ENCODE measurements at regions not wholly inside any gene's neighbourhood (a gene's known extent, or its start where the extent isn't known, plus 50 kb on each side); places are given as distances from the start of the nearest gene placed in this dataset.

DNA sequence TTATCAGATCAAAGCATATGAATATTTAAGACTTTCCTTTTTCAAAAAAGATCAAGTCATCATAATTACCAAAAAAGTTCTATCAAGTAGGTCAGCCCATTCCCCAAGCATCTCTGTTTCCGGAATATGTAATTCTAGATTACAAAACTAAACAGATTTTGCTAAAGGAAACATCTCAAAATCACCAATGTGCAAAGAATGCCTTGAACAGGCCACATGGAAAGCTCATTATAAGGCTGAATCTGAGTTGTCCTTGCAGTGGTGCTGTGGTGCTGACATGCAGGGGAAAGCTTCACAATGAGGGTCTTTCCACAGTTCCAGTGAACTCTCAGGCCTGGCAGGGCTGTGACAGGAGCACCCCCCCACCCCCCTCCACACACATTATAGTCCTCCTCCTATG lies 240.9 kb downstream of the OMA1 start:
- H3K27ac ChIP-seq (ENCODE audit: low read length), result no peak overlapping the region
- ChIA-PET POLR2A (ENCODE audit: unreplicated experiment) (no interaction called here), CTCF (no interaction called here)
- no peaks in the 10 kb centered on the region for H3K9me2 ChIP-seq (replicated peaks; ENCODE audit: low read length)
- no peak overlapping the region for H3K9ac ChIP-seq (ENCODE audit: low read length)
- H2AFZ ChIP-seq (ENCODE audit: low read length), result no peak overlapping the region
- H3K27me3 ChIP-seq (ENCODE audit: low read length), result no peaks in the 10 kb centered on the region
- no peaks in the 10 kb centered on the region for H3F3A ChIP-seq (ENCODE audit: low read length, unreplicated experiment)
- no TSS peak for BruUV-seq (replicated peaks)
- H3K4me1 ChIP-seq (ENCODE audit: insufficient read depth, low read length), result no peaks in the 10 kb centered on the region
- no peaks in the 10 kb centered on the region for H3K36me3 ChIP-seq (ENCODE audit: low read depth, low read length)
- no peak for DNase-seq
- H3K4me3 ChIP-seq (ENCODE audit: low read length), result no peak overlapping the region
- no peaks in the 10 kb centered on the region for H3K79me2 ChIP-seq (ENCODE audit: low read length)
- intact Hi-C loops (cut with micrococcal nuclease), result no loop called here
- TF ChIP-seq EZH2phosphoT487 (IDR thresholded peaks at IDR 0.05; ENCODE audit: borderline replicate concordance, low read length) (no peak), EZH2 (IDR thresholded peaks at IDR 0.05; ENCODE audit: low read length, unreplicated experiment) (no peak)
- TF ChIP-seq, protein P1, sequence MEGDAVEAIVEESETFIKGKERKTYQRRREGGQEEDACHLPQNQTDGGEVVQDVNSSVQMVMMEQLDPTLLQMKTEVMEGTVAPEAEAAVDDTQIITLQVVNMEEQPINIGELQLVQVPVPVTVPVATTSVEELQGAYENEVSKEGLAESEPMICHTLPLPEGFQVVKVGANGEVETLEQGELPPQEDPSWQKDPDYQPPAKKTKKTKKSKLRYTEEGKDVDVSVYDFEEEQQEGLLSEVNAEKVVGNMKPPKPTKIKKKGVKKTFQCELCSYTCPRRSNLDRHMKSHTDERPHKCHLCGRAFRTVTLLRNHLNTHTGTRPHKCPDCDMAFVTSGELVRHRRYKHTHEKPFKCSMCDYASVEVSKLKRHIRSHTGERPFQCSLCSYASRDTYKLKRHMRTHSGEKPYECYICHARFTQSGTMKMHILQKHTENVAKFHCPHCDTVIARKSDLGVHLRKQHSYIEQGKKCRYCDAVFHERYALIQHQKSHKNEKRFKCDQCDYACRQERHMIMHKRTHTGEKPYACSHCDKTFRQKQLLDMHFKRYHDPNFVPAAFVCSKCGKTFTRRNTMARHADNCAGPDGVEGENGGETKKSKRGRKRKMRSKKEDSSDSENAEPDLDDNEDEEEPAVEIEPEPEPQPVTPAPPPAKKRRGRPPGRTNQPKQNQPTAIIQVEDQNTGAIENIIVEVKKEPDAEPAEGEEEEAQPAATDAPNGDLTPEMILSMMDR (conservative IDR thresholded peaks at IDR 0.05; ENCODE audit: low read depth, low read length), result no peak
- H3K4me2 ChIP-seq (ENCODE audit: low read length), result no peak overlapping the region
- no peaks in the 10 kb centered on the region for H4K20me1 ChIP-seq (ENCODE audit: low read length)
- H3K9me3 ChIP-seq (ENCODE audit: low read length), result no peaks in the 10 kb centered on the region
- no peak for ATAC-seq

- no TSS peak for BruUV-seq (replicated peaks)
- intact Hi-C loops (cut with micrococcal nuclease), result no loop called here
- Histone ChIP-seq H3K4me1 (ENCODE audit: insufficient read depth, low read length) (no peaks in the 10 kb centered on the region), H3K4me2 (ENCODE audit: low read length) (no peak overlapping the region), H3K36me3 (ENCODE audit: low read depth, low read length) (no peaks in the 10 kb centered on the region), H3K27ac (ENCODE audit: low read length) (no peak overlapping the region), H2AFZ (ENCODE audit: low read length) (no peak overlapping the region), H3K9ac (ENCODE audit: low read length) (no peak overlapping the region), H3K27me3 (ENCODE audit: low read length) (no peaks in the 10 kb centered on the region), H3K79me2 (ENCODE audit: low read length) (no peaks in the 10 kb centered on the region), H3F3A (ENCODE audit: low read length, unreplicated experiment) (no peaks in the 10 kb centered on the region), H4K20me1 (ENCODE audit: low read length) (no peaks in the 10 kb centered on the region), H3K4me3 (ENCODE audit: low read length) (no peak overlapping the region), H3K9me2 (replicated peaks; ENCODE audit: low read length) (no peaks in the 10 kb centered on the region), H3K9me3 (ENCODE audit: low read length) (no peaks in the 10 kb centered on the region)
- no peak for ATAC-seq
- ChIA-PET CTCF (no interaction called here), POLR2A (ENCODE audit: unreplicated experiment) (no interaction called here)
- TF ChIP-seq, protein P1 (conservative IDR thresholded peaks at IDR 0.05; ENCODE audit: low read depth, low read length), result no peak
- TF ChIP-seq EZH2 (IDR thresholded peaks at IDR 0.05; ENCODE audit: low read length, unreplicated experiment), result no peak
- no peak for DNase-seq
Observed at GRCh38 chr1:58304346-58304975, 242.1 kb downstream of the OMA1 start.

DNA sequence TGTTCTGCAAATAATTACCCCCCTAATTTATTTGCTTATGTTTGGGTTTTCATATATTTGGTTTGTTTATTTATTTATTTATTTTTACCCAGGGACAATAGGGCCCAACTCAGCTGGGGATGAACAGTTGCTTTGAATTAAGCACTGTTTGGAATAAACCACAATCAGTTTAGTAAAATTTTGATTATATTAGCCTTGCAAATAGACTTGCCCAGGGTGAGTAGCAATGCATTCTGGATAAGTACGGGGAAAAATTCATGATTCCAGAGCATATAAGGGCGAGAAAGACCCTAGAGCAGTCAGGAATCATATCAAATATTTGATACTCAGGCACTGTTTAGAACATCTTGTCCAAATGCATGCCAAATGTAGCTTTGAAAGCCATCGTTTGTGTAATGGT lies 242.7 kb downstream of the OMA1 start:
- H3K27ac ChIP-seq (ENCODE audit: low read length), result no peak overlapping the region
- H3K4me3 ChIP-seq (ENCODE audit: low read length), result no peak overlapping the region
- POLR2A ChIA-PET (ENCODE audit: unreplicated experiment), result no interaction called here
- no peaks in the 10 kb centered on the region for H3K4me1 ChIP-seq (ENCODE audit: insufficient read depth, low read length)
- no peak overlapping the region for H2AFZ ChIP-seq (ENCODE audit: low read length)
- BruUV-seq (replicated peaks), result no TSS peak
- DNase-seq (no peak), ATAC-seq (no peak)
- CTCF ChIA-PET, result no interaction called here
- H3K36me3 ChIP-seq (ENCODE audit: low read depth, low read length), result no peaks in the 10 kb centered on the region
- H4K20me1 ChIP-seq (ENCODE audit: low read length), result no peaks in the 10 kb centered on the region
- intact Hi-C loops (cut with micrococcal nuclease), result no loop called here
- TF ChIP-seq EZH2phosphoT487 (IDR thresholded peaks at IDR 0.05; ENCODE audit: borderline replicate concordance, low read length), result no peak
- no peaks in the 10 kb centered on the region for H3K9me3 ChIP-seq (ENCODE audit: low read length)
- H3K27me3 ChIP-seq (ENCODE audit: low read length), result no peaks in the 10 kb centered on the region
- no peaks in the 10 kb centered on the region for H3K79me2 ChIP-seq (ENCODE audit: low read length)
- H3K9me2 ChIP-seq (replicated peaks; ENCODE audit: low read length), result no peaks in the 10 kb centered on the region
- no peaks in the 10 kb centered on the region for H3F3A ChIP-seq (ENCODE audit: low read length, unreplicated experiment)
- no peak overlapping the region for H3K9ac ChIP-seq (ENCODE audit: low read length)
- H3K4me2 ChIP-seq (ENCODE audit: low read length), result no peak overlapping the region

All from PC-3 (cell line).